PC-9 (cell line): ENCODE measurements at regions not wholly inside any gene's neighbourhood (a gene's known extent, or its start where the extent isn't known, plus 50 kb on each side); places are given as distances from the start of the nearest gene placed in this dataset.

Experiments
- BruUV-seq: library from RNA; stranded (reverse); fragments of 400-500 nt; replicated peaks from 2 replicates; lab custom pipeline; 2021; lab: Mats Ljungman, UMichigan
- CTCF ChIA-PET: fragments of 300-600 bp; sonication (Branson Sonifier 250); formaldehyde crosslinking; loops from one replicate; lab custom pipeline; 2022; ENCODE audit warnings: antibody characterized with exemption; lab: Charles Lee
- POLR2A ChIA-PET: fragments of 300-600 bp; sonication (Branson Sonifier 250); formaldehyde crosslinking; loops from one replicate; lab custom pipeline; 2022; ENCODE audit warnings: antibody characterized with exemption; ENCODE audit not compliant: unreplicated experiment; lab: Charles Lee
- DNase-seq, 2 experiments: peaks; one replicate each; pipeline versions ENCODE4 v3.0.0 to v3.0.0-alpha.2; 2015 to 2022; ENCODE audit warnings: mixed read lengths in 1 of 2
- H2AFZ ChIP-seq: fragments of 200-600 bp; sonication (generic); 2 replicates; pipeline ENCODE4 v1.8.1; 2017; ENCODE audit warnings: antibody characterized with exemption
- H3F3A ChIP-seq: fragments of 200-600 bp; sonication (generic); 2 replicates; pipeline ENCODE4 v1.8.1; 2017; ENCODE audit warnings: antibody characterized with exemption, mild to moderate bottlenecking, low read depth; ENCODE audit not compliant: insufficient read depth
- H3K27ac ChIP-seq: fragments of 200-600 bp; sonication (generic); 2 replicates; pipeline ENCODE4 v1.6.1; 2016; ENCODE audit warnings: mixed run types
- H3K27me3 ChIP-seq: fragments of 200-600 bp; sonication (generic); 2 replicates; pipeline ENCODE4 v1.6.1; 2016; ENCODE audit warnings: low read depth, mixed run types; ENCODE audit not compliant: insufficient read depth
- H3K36me3 ChIP-seq: fragments of 200-600 bp; sonication (generic); 2 replicates; pipeline ENCODE4 v1.6.1; 2016; ENCODE audit warnings: low read depth, mixed run types
- H3K4me1 ChIP-seq: fragments of 200-600 bp; sonication (generic); replicated peaks from 2 replicates; pipeline ENCODE4 v1.6.1; 2016; ENCODE audit warnings: mixed run types; ENCODE audit not compliant: insufficient read depth
- H3K4me2 ChIP-seq: fragments of 200-600 bp; sonication (generic); 2 replicates; pipeline ENCODE4 v1.6.1; 2017; ENCODE audit warnings: mixed run types
- H3K4me3 ChIP-seq: fragments of 200-600 bp; sonication (generic); 2 replicates; pipeline ENCODE4 v1.6.1; 2016; ENCODE audit warnings: mixed run types
- H3K79me2 ChIP-seq: fragments of 200-600 bp; sonication (generic); 2 replicates; pipeline ENCODE4 v1.6.1; 2017; ENCODE audit warnings: low read depth, mixed run types
- H3K9me2 ChIP-seq: fragments of 200-600 bp; sonication (generic); 2 replicates; pipeline ENCODE4 v1.8.1; 2017; ENCODE audit warnings: mild to moderate bottlenecking; ENCODE audit not compliant: insufficient read depth
- H3K9me3 ChIP-seq: fragments of 200-600 bp; sonication (generic); 2 replicates; pipeline ENCODE4 v1.8.1; 2016; ENCODE audit warnings: low read depth; ENCODE audit not compliant: insufficient read depth
- H4K20me1 ChIP-seq: fragments of 200-600 bp; sonication (generic); 2 replicates; pipeline ENCODE4 v1.8.1; 2017; ENCODE audit not compliant: insufficient read depth
- CTCF ChIP-seq: fragments of 200-600 bp; sonication (generic); conservative IDR thresholded peaks from 2 replicates; pipeline ENCODE4 v1.6.1; 2017; ENCODE audit warnings: mixed run types, antibody characterized with exemption, mild to moderate bottlenecking, moderate library complexity
- EZH2 ChIP-seq: fragments of 200-600 bp; sonication (generic); IDR thresholded peaks from 2 replicates; pipeline ENCODE4 v1.8.0; 2017; ENCODE audit warnings: antibody characterized with exemption, low read depth
- intact Hi-C: fragments of 100-400 bp; cut with micrococcal nuclease; formaldehyde crosslinking; loops from one replicate; pipeline ENCODE4 v1.10.0; 2022; ENCODE audit not compliant: unreplicated experiment

- Histone ChIP-seq H3K9me2 (no peaks in the 10 kb centered on the region), H3K36me3 (no peaks in the 10 kb centered on the region), H3K79me2 (no peaks in the 10 kb centered on the region), H3K9me3 (no peaks in the 10 kb centered on the region), H3K27ac (no peak overlapping the region), H3K27me3 (peaks cover 6% of the 10 kb centered on the region; the same call in 1 of the 2 replicates), H3F3A (no peaks in the 10 kb centered on the region), H4K20me1 (no peaks in the 10 kb centered on the region), H2AFZ (no peak overlapping the region), H3K4me1 (no peaks in the 10 kb centered on the region), H3K4me2 (no peak overlapping the region), H3K4me3 (no peak overlapping the region)
- no TSS peak for BruUV-seq
- POLR2A ChIA-PET = no interaction called here
- intact Hi-C loops = no loop called here
- DNase-seq = no peak
- CTCF ChIA-PET = no interaction called here
- TF ChIP-seq EZH2 (no peak), CTCF (no peak)
Observed at GRCh38 chr14:98280436-98280835, 991.6 kb downstream of the BCL11B start.

- Histone ChIP-seq H3K4me3 (no peak overlapping the region), H3F3A (no peaks in the 10 kb centered on the region), H3K4me1 (no peaks in the 10 kb centered on the region), H3K4me2 (no peak overlapping the region), H3K27ac (no peak overlapping the region), H3K9me3 (no peaks in the 10 kb centered on the region), H3K9me2 (no peaks in the 10 kb centered on the region), H3K27me3 (no peaks in the 10 kb centered on the region), H2AFZ (no peak overlapping the region), H3K36me3 (no peaks in the 10 kb centered on the region), H3K79me2 (no peaks in the 10 kb centered on the region), H4K20me1 (no peaks in the 10 kb centered on the region)
- intact Hi-C loops = no loop called here
- CTCF ChIA-PET = no interaction called here
- TF ChIP-seq EZH2 (no peak), CTCF (no peak)
- POLR2A ChIA-PET = no interaction called here
- no peak for DNase-seq
- no TSS peak for BruUV-seq
Observed at GRCh38 chr14:98288825-98289224, 983.2 kb downstream of the BCL11B start.

GRCh38 chr14:98290596-98290995 is 981.4 kb downstream of the BCL11B start:
- Histone ChIP-seq H3K27me3 (no peaks in the 10 kb centered on the region), H2AFZ (no peak overlapping the region), H3F3A (no peaks in the 10 kb centered on the region), H3K4me3 (no peak overlapping the region), H3K4me1 (no peaks in the 10 kb centered on the region), H3K27ac (no peak overlapping the region), H3K36me3 (no peaks in the 10 kb centered on the region), H4K20me1 (no peaks in the 10 kb centered on the region), H3K9me2 (no peaks in the 10 kb centered on the region), H3K9me3 (no peaks in the 10 kb centered on the region), H3K79me2 (no peaks in the 10 kb centered on the region), H3K4me2 (no peak overlapping the region)
- TF ChIP-seq CTCF (no peak), EZH2 (no peak)
- CTCF ChIA-PET = no interaction called here
- no peak for DNase-seq
- POLR2A ChIA-PET = no interaction called here
- no TSS peak for BruUV-seq
- intact Hi-C loops = no loop called here
